Nephron progenitor cell (in vitro differentiated cells): ENCODE measurements at regions not wholly inside any gene's neighbourhood (a gene's known extent, or its start where the extent isn't known, plus 50 kb on each side); places are given as distances from the start of the nearest gene placed in this dataset.

ENCODE experiments used
- DNase-seq: peaks from one replicate; pipeline ENCODE4 v3.0.0; 2021
- H3K27ac Mint-ChIP-seq: 2 replicates; pipeline ENCODE4 v1.8.0; 2021; ENCODE audit warnings: mild to moderate bottlenecking, moderate library complexity, mixed read lengths
- H3K27me3 Mint-ChIP-seq: 2 replicates; pipeline ENCODE4 v1.8.0; 2021; ENCODE audit warnings: mild to moderate bottlenecking, low read depth, mixed read lengths; ENCODE audit not compliant: poor library complexity
- H3K36me3 Mint-ChIP-seq: 2 replicates; pipeline ENCODE4 v1.8.0; 2021; ENCODE audit warnings: low read depth, mixed read lengths
- H3K4me1 Mint-ChIP-seq: 2 replicates; pipeline ENCODE4 v1.8.0; 2021; ENCODE audit warnings: mixed read lengths
- H3K4me3 Mint-ChIP-seq: 2 replicates; pipeline ENCODE4 v1.8.0; 2021; ENCODE audit warnings: mild to moderate bottlenecking, moderate library complexity, mixed read lengths
- H3K9me3 Mint-ChIP-seq: 2 replicates; pipeline ENCODE4 v1.8.0; 2021; ENCODE audit warnings: mild to moderate bottlenecking, moderate library complexity, mixed read lengths
- CTCF ChIP-seq: fragments of 200-600 bp; sonication (generic); IDR thresholded peaks from 2 replicates; pipeline ENCODE4 v1.5.0; 2021; ENCODE audit warnings: antibody characterized with exemption

GRCh38 chr3:11089931-11090330 lies 64.4 kb upstream of the HRH1 start:
- DNase-seq: no peak
- Mint-ChIP-seq H3K4me1 (peaks cover 5% of the 10 kb centered on the region), H3K36me3 (no peaks in the 10 kb centered on the region), H3K9me3 (peaks cover 3% of the 10 kb centered on the region), H3K27ac (no peak overlapping the region), H3K27me3 (peaks cover 8% of the 10 kb centered on the region), H3K4me3 (no peak overlapping the region)
- no peak for TF ChIP-seq CTCF

GRCh38 chr3:11090551-11090950 lies 63.7 kb upstream of the HRH1 start:
- Mint-ChIP-seq H3K4me3 (no peak overlapping the region), H3K27me3 (peaks cover 8% of the 10 kb centered on the region), H3K27ac (no peak overlapping the region), H3K36me3 (no peaks in the 10 kb centered on the region), H3K9me3 (peaks cover 3% of the 10 kb centered on the region), H3K4me1 (peaks cover 11% of the 10 kb centered on the region)
- TF ChIP-seq CTCF: no peak
- DNase-seq: no peak

GRCh38 chr3:11091088-11091590 lies 63.2 kb upstream of the HRH1 start:
- Mint-ChIP-seq H3K9me3 (peaks cover 3% of the 10 kb centered on the region), H3K4me3 (no peak overlapping the region), H3K36me3 (no peaks in the 10 kb centered on the region), H3K4me1 (peaks cover 15% of the 10 kb centered on the region), H3K27ac (no peak overlapping the region), H3K27me3 (peaks cover 9% of the 10 kb centered on the region)
- no peak for DNase-seq
- no peak for TF ChIP-seq CTCF

- Mint-ChIP-seq H3K36me3 (no peaks in the 10 kb centered on the region), H3K4me1 (peaks cover 22% of the 10 kb centered on the region), H3K27me3 (peaks cover 6% of the 10 kb centered on the region), H3K4me3 (no peak overlapping the region), H3K9me3 (peaks cover 3% of the 10 kb centered on the region), H3K27ac (no peak overlapping the region)
- TF ChIP-seq CTCF: no peak
- no peak for DNase-seq
Measured at GRCh38 chr3:11091791-11092190, 62.5 kb upstream of the HRH1 start.

- no peak for DNase-seq
- Mint-ChIP-seq H3K36me3 (no peaks in the 10 kb centered on the region), H3K4me3 (no peak overlapping the region), H3K4me1 (peaks cover 26% of the 10 kb centered on the region), H3K9me3 (peaks cover 3% of the 10 kb centered on the region), H3K27ac (no peak overlapping the region), H3K27me3 (peaks cover 8% of the 10 kb centered on the region)
- no peak for TF ChIP-seq CTCF
Measured at GRCh38 chr3:11093823-11094340, 60.4 kb upstream of the HRH1 start.

- peaks cover 3% of the 10 kb centered on the region for H3K9me3 Mint-ChIP-seq
Measured at GRCh38 chr3:11095932-11096265, 58.4 kb upstream of the HRH1 start.

More at GRCh38 chr3:11095932-11096265, 58.4 kb upstream of the HRH1 start:
- no peak overlapping the region for H3K27ac Mint-ChIP-seq
- H3K36me3 Mint-ChIP-seq: no peaks in the 10 kb centered on the region
- peaks cover 26% of the 10 kb centered on the region for H3K4me1 Mint-ChIP-seq
- peaks cover 13% of the 10 kb centered on the region for H3K27me3 Mint-ChIP-seq
- DNase-seq: no peak
- no peak for TF ChIP-seq CTCF
- peak overlapping the region; percentile 68 for H3K4me3 Mint-ChIP-seq
